Suppressor macrophage (primary cell): ENCODE measurements at regions not wholly inside any gene's neighbourhood (a gene's known extent, or its start where the extent isn't known, plus 50 kb on each side); places are given as distances from the start of the nearest gene placed in this dataset.

Experiments
- DNase-seq, 4 experiments: peaks; one replicate each; pipeline ENCODE4 v3.0.0-alpha.2; 2020 to 2022

DNA sequence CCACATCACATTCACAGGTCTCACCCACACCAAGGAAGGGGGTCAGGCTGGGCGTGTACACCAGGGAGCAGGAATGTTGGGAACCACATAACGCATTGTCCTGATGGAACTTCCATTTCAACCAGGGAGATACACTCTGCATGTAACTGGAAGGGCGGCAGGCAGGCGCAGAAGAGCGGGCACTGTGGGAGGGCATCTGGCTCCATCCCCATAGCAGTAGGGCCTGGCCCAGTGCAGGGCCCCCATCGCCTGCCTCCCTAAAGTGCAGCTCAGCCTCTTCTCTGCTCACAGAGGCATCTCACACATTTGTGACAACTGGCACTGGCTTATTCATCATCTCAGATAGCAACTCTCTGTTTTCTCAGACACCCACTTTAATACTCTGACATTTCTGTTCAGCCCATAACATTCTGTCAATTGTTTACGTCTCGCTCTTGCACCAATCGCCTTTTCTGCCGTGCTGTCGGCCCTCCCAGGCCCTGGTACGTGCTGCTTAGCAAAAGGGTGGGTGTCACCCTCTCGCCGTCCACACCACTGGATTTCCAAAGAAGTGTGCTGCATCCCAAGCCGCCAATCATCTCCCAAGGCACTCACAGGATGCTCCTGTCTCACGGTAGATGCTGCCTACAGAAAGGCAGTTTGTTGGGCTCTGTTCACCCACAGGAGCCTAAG is 353.3 kb upstream of the ZNF507 start:
- DNase-seq: no peak

- no peak for DNase-seq
Measured at GRCh38 chr19:31992750-31993149, 352.7 kb upstream of the ZNF507 start.

GRCh38 chr19:31995546-31995945 is 349.9 kb upstream of the ZNF507 start:
- DNase-seq: no peak

DNA sequence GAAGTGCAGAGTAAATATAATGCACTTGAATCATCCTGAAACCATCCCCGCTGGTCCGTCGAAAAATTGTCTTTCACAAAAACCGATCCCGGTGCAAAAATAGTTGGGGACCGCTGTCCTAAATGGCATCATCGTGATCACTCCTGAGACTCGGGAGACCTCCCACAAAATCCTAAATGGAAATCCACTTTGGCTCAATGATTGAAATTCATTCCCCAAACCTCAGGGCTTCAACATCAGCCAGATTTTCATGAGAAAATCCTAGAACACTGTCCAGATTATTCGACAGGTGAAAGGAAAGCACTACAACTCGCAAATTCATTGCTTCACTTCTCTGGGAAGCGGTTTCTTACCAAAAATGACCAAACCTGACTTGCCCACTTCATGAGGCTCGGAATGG is 335.3 kb upstream of the ZNF507 start:
- no peak for DNase-seq

- DNase-seq: no peak
Measured at GRCh38 chr19:32012206-32012605, 333.2 kb upstream of the ZNF507 start.

DNA sequence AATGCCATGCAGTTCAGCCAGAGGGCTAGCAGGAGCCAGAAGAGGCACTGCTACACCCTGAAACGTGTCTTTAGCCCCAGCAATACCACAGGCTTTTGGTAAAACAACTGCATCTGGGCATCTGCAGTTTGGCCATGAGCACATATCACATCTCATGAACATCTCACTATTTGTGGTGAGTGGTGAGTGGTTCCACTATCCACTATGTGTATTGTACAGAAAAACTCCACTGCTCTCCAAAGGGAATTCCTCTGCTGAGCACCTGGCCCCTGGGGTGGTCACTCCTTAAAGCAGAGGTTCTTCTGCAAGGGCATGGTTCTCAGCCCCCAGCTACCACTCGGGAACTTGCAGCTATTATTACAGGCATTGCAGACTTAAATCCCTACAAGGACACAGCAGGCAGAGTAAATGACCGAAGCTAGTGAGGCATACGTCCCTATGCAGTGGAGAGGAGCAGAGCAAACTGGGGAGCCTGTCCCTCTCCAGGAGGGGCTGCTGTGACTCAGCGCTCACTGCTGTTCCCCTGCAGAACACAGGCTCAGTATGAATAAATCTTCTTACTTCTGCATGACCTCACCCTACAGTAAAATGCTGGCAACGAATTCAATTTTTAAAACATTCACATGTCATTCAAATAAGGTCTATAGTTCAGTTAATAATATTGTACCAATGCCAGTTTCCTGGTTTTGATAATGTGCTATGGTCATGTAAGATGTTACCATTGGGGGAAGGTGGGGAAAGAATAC is 332.4 kb upstream of the ZNF507 start:
- DNase-seq: no peak

- DNase-seq: no peak
Measured at GRCh38 chr19:32017176-32017953, 328.0 kb upstream of the ZNF507 start.

DNA sequence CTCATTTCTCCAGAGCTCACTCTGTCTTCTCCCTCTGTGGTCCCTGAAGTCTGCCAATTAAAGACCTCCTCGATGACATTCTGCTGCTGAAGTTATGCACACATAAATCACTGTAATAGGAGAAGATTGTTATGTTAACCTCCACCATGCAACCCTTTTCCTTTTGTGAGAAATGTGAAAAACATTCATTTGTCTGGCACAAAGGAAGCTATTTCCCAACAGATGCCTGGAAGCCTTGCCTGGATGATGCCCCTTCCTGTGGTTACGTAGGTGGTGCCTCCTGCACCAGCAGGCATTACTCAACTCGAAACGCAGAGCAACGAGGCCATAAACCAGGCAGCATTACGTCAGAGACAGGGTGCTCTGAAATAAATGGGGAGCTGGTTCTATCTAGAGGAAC is 327.4 kb upstream of the ZNF507 start:
- peak in 3 of 4 experiments; percentile 8 to 30 (median 16) for DNase-seq

DNA sequence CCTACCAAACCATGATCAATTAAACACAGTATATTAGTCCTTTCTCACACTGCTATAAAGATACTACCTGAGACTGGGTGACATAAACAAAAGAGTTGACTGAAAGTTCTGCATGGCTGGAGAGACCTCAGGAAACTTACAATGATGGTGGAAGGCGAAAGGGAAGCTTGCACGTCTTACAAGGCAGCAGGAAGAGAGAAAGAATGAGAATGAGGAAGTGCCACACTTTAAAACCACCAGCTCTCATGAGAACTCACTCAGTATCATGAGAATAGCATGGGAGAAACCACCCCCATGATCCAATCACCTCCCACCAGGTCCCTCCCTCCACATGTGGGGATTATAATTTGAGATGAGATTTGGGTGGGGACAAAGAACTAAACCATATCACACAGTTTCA is 324.9 kb upstream of the ZNF507 start:
- no peak for DNase-seq

- DNase-seq: no peak
Measured at GRCh38 chr19:32022044-32022640, 323.3 kb upstream of the ZNF507 start.

GRCh38 chr19:32022731-32023563 is 322.5 kb upstream of the ZNF507 start:
- DNase-seq: no peak

- no peak for DNase-seq
Measured at GRCh38 chr19:32023564-32023832, 321.9 kb upstream of the ZNF507 start.

GRCh38 chr19:32029235-32029634 is 316.2 kb upstream of the ZNF507 start:
- no peak for DNase-seq

GRCh38 chr19:32032561-32032960 is 312.8 kb upstream of the ZNF507 start:
- DNase-seq: peak in 1 of 4 experiments; percentile 2

- DNase-seq: no peak
Measured at GRCh38 chr19:32035626-32036025, 309.8 kb upstream of the ZNF507 start.

DNA sequence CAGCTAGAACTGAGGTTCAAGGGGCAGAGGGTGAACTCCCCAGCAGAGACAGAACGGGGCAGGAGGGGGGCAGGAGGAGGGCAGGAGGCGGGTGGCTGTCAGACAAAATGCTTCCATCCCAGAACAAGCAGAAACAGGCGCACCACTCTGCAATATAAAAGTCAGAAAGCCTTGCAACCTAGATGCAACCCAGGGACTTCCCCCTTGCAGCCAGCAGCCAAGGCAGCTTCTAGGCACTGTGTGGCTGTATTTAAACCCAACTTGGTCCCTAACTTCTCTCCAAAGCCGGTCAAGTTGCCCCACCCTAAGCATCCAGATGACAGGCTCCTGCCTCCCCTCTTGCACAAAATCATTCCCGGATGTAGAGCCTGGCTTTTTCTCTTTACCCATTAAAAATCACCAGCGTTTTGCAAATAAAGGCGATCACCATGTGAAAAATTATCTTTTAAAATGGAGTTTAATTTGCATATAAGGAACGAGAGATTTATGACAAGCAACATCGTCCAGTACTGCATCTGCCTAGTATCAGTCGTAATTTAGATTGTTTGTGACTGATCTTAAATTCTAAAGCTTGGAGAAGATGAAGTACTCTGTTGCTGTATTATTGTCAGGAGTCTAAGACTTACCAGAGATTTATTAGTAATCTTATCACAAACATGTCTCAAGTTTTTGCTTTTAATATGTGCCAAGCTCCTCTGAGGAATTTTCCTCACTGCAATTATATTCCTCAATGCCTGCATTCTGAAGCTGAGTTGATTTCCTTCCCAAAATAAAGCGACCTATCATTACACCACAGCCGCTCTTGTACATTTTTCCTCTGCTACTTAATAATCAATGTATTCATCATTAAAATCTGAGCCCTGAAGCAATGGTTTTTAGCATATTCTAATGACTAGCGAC is 307.1 kb upstream of the ZNF507 start:
- no peak for DNase-seq

- no peak for DNase-seq
Measured at GRCh38 chr19:32038961-32039360, 306.4 kb upstream of the ZNF507 start.

- no peak for DNase-seq
Measured at GRCh38 chr19:32039440-32039839, 306.0 kb upstream of the ZNF507 start.

DNA sequence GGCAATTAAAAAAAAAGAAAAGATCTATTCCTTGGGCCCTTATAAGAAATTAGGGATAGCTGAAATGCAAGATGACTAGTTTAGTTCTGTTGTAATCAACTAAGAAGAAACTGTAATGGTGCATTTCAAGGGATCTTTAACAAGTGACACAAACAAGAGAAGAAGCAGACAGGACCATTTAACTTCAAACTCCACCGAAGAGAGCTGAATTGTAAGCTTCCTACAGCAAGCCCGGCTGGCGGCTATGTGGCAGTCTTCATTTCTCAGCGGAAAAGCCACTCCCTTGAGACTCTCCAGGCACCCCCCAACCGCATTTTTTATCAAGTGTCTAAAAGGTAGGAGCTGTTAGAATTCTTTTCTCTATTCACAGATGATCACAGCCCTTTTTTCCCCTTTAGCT is 305.2 kb upstream of the ZNF507 start:
- no peak for DNase-seq

DNA sequence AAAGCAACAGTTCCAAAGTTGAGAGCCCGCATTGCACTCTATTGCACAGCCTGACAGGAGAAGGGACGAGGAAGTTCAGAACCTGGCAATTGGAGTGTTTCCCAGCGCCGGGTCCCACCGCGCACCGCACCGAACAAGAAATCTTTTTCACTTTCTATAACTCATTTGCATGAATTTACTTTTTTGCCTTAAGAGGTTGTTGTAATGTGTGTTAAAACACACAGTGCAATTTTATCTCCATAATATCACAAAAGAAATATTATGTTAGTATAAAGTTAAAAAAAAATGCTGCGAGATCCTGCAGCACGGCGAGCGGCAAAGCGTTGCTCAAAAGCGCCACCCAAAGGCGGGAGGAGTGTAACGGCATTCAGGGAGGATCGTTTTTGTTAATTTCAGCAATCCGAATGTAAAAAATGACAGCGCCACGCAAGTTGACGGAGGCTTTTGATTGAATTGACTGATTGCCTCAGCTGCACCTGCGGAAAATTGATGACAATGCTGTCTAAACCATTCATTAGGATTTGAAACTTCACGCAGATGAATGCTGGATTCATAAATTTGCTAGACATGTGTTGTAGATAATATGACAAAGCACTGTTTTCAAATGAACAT is 303.6 kb upstream of the ZNF507 start:
- peak; percentile 48 to 70 (median 59) for DNase-seq

GRCh38 chr19:32047788-32048187 is 297.6 kb upstream of the ZNF507 start:
- DNase-seq: no peak
